Esophagus squamous epithelium (tissue), 4 donors: ENCODE measurements at regions not wholly inside any gene's neighbourhood (a gene's known extent, or its start where the extent isn't known, plus 50 kb on each side); places are given as distances from the start of the nearest gene placed in this dataset.

Source experiments
- CTCF ChIP-seq, 6 experiments: fragments of 450-650 bp in 4 of 6; fragments of 200-600 bp in 2 of 6; sonication (generic) in 2 of 6; IDR thresholded peaks; one replicate each; pipeline ENCODE4 v1.5.1; 2016 to 2019; ENCODE audit warnings: antibody characterized with exemption in 6 of 6, mild to moderate bottlenecking in 4 of 6, moderate library complexity in 4 of 6
- POLR2A ChIP-seq, 4 donors: fragments of 450-650 bp; IDR thresholded peaks; one replicate each; pipeline ENCODE4 v1.6.1; 2017; ENCODE audit warnings: antibody characterized with exemption in 4 of 4, mild to moderate bottlenecking in 4 of 4, moderate library complexity in 3 of 4

- TF ChIP-seq POLR2A (IDR thresholded peaks at IDR 0.05) (no peak), CTCF (IDR thresholded peaks at IDR 0.05) (no peak)
These were observed 331.7 kb upstream of the PROX1 start for GRCh38 chr1:213656039-213656438.
